GM18907 (cell line): ENCODE measurements at regions not wholly inside any gene's neighbourhood (a gene's known extent, or its start where the extent isn't known, plus 50 kb on each side); places are given as distances from the start of the nearest gene placed in this dataset.
"Not testable (repeated sequence)": the region's sequence is repeated elsewhere in the genome, so short reads cannot be mapped to it uniquely, and the experiment has no call there.

Experiments
- ATAC-seq: cut with Tn5 transposase; IDR thresholded peaks from one replicate; pipeline ENCODE4 v1.9.1; 2021; ENCODE audit warnings: mild to moderate bottlenecking, moderate library complexity; ENCODE audit not compliant: unreplicated experiment

GRCh38 chr19:14285726-14286125 lies 79.8 kb upstream of the ADGRL1 start:
- ATAC-seq: not testable (repeated sequence)

- peak; percentile 82 for ATAC-seq
Measured at GRCh38 chr19:14283813-14284520, 78.0 kb upstream of the ADGRL1 start.

- ATAC-seq: not testable (repeated sequence)
Measured at GRCh38 chr19:14279270-14279669, 73.3 kb upstream of the ADGRL1 start.

- no peak for ATAC-seq
Measured at GRCh38 chr19:14277608-14278007, 71.6 kb upstream of the ADGRL1 start.

GRCh38 chr19:14275823-14276222 lies 69.9 kb upstream of the ADGRL1 start:
- not testable (repeated sequence) for ATAC-seq

- ATAC-seq: no peak
Measured at GRCh38 chr19:14272623-14273022, 66.7 kb upstream of the ADGRL1 start.

GRCh38 chr19:14271840-14272239 lies 65.9 kb upstream of the ADGRL1 start:
- ATAC-seq: no peak

GRCh38 chr19:14270557-14270956 lies 64.6 kb upstream of the ADGRL1 start:
- not testable (repeated sequence) for ATAC-seq

- no peak for ATAC-seq
Measured at GRCh38 chr19:14267224-14267741, 61.3 kb upstream of the ADGRL1 start.

GRCh38 chr19:14266208-14266607 lies 60.2 kb upstream of the ADGRL1 start:
- ATAC-seq: not testable (repeated sequence)

- ATAC-seq: no peak
Measured at GRCh38 chr19:14265290-14266036, 59.5 kb upstream of the ADGRL1 start.

GRCh38 chr19:14255902-14256649 lies 50.1 kb upstream of the ADGRL1 start:
- ATAC-seq: not testable (repeated sequence)
